ENCODE measurements at regions not wholly inside any gene's neighbourhood (a gene's known extent, or its start where the extent isn't known, plus 50 kb on each side); places are given as distances from the start of the nearest gene placed in this dataset.

DNA sequence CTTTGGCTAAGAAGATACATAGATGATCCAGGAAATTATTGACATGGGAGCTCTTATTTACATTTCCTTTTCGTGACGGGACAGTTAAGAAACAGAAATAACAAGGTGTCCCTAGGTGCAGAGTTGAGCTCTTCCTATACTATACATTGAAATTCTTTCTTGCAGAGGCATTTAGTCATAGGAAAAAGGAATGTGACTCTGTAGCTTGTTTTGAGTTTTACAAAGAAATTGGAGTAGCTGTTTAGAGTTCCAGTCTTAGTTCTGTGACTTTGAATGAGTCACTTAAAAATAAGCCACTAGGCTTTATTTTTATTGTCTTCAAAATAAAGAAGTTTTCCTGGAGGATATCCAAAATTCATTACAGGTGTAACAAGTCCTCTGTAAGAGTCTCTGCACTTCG, 723.5 kb upstream of the SGO1 start:
- H3K4me3 ChIP-seq (ENCODE audit: low read length), result no peak overlapping the region
- no peak for TF ChIP-seq CTCF (IDR thresholded peaks at IDR 0.05; ENCODE audit: insufficient read depth, low read depth, low read length, missing control alignments)
- peak; percentile 8 for DNase-seq (ENCODE audit: low read depth)

- TF ChIP-seq CTCF (IDR thresholded peaks at IDR 0.05; ENCODE audit: insufficient read depth, low read depth, low read length, missing control alignments), result no peak
- DNase-seq (ENCODE audit: low read depth), result no peak
- H3K4me3 ChIP-seq (ENCODE audit: low read length), result no peak overlapping the region
Measured at GRCh38 chr3:20905210-20905805, 719.3 kb upstream of the SGO1 start.

GRCh38 chr3:20904671-20905070, 718.7 kb upstream of the SGO1 start:
- no peak for TF ChIP-seq CTCF (IDR thresholded peaks at IDR 0.05; ENCODE audit: insufficient read depth, low read depth, low read length, missing control alignments)
- DNase-seq (ENCODE audit: low read depth), result no peak
- no peak overlapping the region for H3K4me3 ChIP-seq (ENCODE audit: low read length)

GRCh38 chr3:20898962-20899361, 713.0 kb upstream of the SGO1 start:
- DNase-seq (ENCODE audit: low read depth), result no peak
- TF ChIP-seq CTCF (IDR thresholded peaks at IDR 0.05; ENCODE audit: insufficient read depth, low read depth, low read length, missing control alignments), result no peak
- H3K4me3 ChIP-seq (ENCODE audit: low read length), result no peak overlapping the region

- no peak overlapping the region for H3K4me3 ChIP-seq (ENCODE audit: low read length)
- TF ChIP-seq CTCF (IDR thresholded peaks at IDR 0.05; ENCODE audit: insufficient read depth, low read depth, low read length, missing control alignments), result no peak
- no peak for DNase-seq (ENCODE audit: low read depth)
Measured at GRCh38 chr3:20890111-20890519, 704.1 kb upstream of the SGO1 start.

DNA sequence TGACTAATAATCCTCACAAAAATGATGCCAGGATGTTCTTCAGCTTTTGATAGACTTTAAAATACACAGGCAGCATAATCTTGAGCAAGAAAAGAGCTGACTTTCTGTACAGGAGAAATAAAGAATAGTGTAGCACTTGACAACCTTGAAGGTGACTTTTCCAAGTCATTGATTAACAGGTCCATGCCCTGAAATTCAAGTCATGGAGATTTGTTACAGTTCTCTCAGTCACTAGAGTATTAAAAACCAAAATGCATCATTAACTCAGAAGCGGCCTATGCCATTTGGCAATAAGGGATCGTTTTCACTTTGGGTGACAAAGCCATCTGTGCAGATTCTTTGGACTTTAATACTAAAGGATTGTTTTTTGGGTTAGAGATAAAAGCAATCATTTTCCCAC, 692.7 kb upstream of the SGO1 start:
- no peak for TF ChIP-seq CTCF (IDR thresholded peaks at IDR 0.05; ENCODE audit: insufficient read depth, low read depth, low read length, missing control alignments)
- DNase-seq (ENCODE audit: low read depth), result no peak
- no peak overlapping the region for H3K4me3 ChIP-seq (ENCODE audit: low read length)

GRCh38 chr3:20873235-20873634, 687.2 kb upstream of the SGO1 start:
- H3K4me3 ChIP-seq (ENCODE audit: low read length), result no peak overlapping the region
- DNase-seq (ENCODE audit: low read depth), result no peak
- no peak for TF ChIP-seq CTCF (IDR thresholded peaks at IDR 0.05; ENCODE audit: insufficient read depth, low read depth, low read length, missing control alignments)

All from epithelial cell of esophagus (primary cell).